ENCODE measurements at regions not wholly inside any gene's neighbourhood (a gene's known extent, or its start where the extent isn't known, plus 50 kb on each side); places are given as distances from the start of the nearest gene placed in this dataset.

GRCh38 chr21:38720074-38720473 lies 85.7 kb upstream of the ETS2 start:
- no peak for DNase-seq (ENCODE audit: low read depth)
- no peak overlapping the region for H3K4me3 ChIP-seq (ENCODE audit: control insufficient read depth, low read depth, low read length)
- TF ChIP-seq CTCF (IDR thresholded peaks at IDR 0.05; ENCODE audit: control insufficient read depth, insufficient read depth, low read depth, low read length, missing control alignments): no peak

GRCh38 chr21:38721055-38721454 lies 84.7 kb upstream of the ETS2 start:
- TF ChIP-seq CTCF (IDR thresholded peaks at IDR 0.05; ENCODE audit: control insufficient read depth, insufficient read depth, low read depth, low read length, missing control alignments): no peak
- DNase-seq (ENCODE audit: low read depth): no peak
- H3K4me3 ChIP-seq (ENCODE audit: control insufficient read depth, low read depth, low read length): no peak overlapping the region

GRCh38 chr21:38721958-38722357 lies 83.8 kb upstream of the ETS2 start:
- DNase-seq (ENCODE audit: low read depth): no peak
- no peak for TF ChIP-seq CTCF (IDR thresholded peaks at IDR 0.05; ENCODE audit: control insufficient read depth, insufficient read depth, low read depth, low read length, missing control alignments)

GRCh38 chr21:38725196-38726157 lies 80.3 kb upstream of the ETS2 start:
- H3K4me3 ChIP-seq (ENCODE audit: control insufficient read depth, low read depth, low read length): no peak overlapping the region
- TF ChIP-seq CTCF (IDR thresholded peaks at IDR 0.05; ENCODE audit: control insufficient read depth, insufficient read depth, low read depth, low read length, missing control alignments): no peak
- no peak for DNase-seq (ENCODE audit: low read depth)

More at GRCh38 chr21:38721958-38722357, 83.8 kb upstream of the ETS2 start:
- H3K4me3 ChIP-seq (ENCODE audit: control insufficient read depth, low read depth, low read length): no peak overlapping the region

- DNase-seq (ENCODE audit: low read depth): no peak
- no peak for TF ChIP-seq CTCF (IDR thresholded peaks at IDR 0.05; ENCODE audit: control insufficient read depth, insufficient read depth, low read depth, low read length, missing control alignments)
- H3K4me3 ChIP-seq (ENCODE audit: control insufficient read depth, low read depth, low read length): no peak overlapping the region
Measured at GRCh38 chr21:38726482-38726881, 79.2 kb upstream of the ETS2 start.

GRCh38 chr21:38729291-38729690 lies 76.4 kb upstream of the ETS2 start:
- no peak overlapping the region for H3K4me3 ChIP-seq (ENCODE audit: control insufficient read depth, low read depth, low read length)
- no peak for DNase-seq (ENCODE audit: low read depth)
- TF ChIP-seq CTCF (IDR thresholded peaks at IDR 0.05; ENCODE audit: control insufficient read depth, insufficient read depth, low read depth, low read length, missing control alignments): no peak
